NCI-H2196 (cell line): ENCODE measurements at regions not wholly inside any gene's neighbourhood (a gene's known extent, or its start where the extent isn't known, plus 50 kb on each side); places are given as distances from the start of the nearest gene placed in this dataset.

Source experiments
- DNase-seq: peaks from one replicate; lab custom pipeline; 2025; ENCODE audit not compliant: unreplicated experiment; lab: John Stamatoyannopoulos, UW

- DNase-seq, result no peak
These were observed 1250.9 kb upstream of the CELF2 start for GRCh38 chr10:9766762-9767161.

- no peak for DNase-seq
These were observed 1236.0 kb upstream of the CELF2 start for GRCh38 chr10:9781666-9782065.

DNA sequence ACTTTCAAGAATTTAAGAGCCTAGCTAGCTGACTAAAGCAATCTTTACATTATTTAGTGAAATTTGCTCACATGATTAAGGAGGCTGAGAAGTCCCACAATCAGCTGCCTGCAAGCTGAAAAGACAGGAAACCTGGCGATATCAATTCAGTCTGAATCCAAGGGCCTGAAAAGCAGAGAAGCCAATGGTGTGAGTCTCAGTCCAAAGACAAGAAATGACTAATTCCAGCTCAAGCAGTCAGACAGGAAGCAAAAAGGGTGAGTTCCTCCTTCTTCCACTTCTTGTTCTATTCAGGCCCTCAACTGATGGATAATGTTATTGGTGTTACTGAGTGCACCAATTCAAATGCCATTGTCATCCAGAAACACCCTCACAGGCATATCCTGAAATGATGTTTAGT, 1231.6 kb upstream of the CELF2 start:
- no peak for DNase-seq

DNA sequence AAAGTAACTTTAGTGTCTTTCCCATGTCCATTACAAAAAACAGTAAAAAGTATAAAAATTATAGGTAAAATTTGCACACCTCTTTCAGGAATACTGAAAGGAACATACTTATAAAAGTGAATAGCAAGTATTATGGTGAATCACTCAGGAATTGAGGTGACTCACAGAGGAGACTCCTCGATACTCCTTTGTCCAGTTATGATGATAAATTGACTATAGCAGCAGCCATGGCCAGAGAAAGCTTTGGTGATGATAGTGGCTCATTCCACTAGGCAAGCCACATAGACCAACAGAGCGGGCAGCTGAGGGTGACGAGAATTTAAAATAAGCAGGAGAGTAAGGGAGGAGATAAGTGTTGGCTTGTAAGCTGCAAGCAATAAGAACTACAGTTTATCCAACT, 1231.1 kb upstream of the CELF2 start:
- no peak for DNase-seq

GRCh38 chr10:9789996-9790395, 1227.7 kb upstream of the CELF2 start:
- DNase-seq, result no peak

DNA sequence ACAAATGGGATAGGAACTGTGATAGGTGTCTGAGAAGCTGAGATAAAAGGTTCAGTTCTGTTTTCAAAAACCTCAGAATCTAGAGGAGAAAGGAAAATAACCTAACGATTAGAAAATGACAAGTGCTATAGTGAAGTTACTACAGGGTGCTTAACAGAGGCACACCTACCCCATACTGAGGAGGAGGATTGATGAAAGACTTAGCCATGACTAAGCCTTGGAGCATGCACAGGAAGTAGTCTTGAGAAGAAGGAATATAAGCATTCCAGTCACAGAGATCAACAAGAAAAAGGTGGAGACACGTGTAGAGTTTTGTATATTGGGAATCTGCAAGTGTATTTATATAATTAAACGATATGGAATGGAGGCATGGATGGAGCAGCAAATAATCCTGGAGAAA, 1225.5 kb upstream of the CELF2 start:
- no peak for DNase-seq

DNA sequence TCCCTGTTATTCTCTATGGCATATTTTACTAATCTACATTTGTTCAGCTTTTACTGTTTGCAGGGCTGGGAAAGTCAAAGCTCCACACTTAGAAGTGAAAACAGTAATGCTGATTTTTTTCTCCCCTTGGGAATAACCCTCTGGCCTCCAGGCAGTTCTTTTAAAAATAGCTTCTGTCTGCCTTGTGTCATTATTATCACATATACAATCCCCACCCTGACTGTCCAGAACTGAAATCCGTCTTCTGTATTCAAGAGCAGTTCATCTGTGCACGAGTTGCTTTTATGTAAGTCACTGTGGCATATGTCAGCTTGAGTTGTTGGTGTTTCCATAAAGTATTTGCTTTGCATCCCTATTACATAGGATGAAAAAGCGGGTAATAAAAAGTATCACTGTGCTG, 1221.1 kb upstream of the CELF2 start:
- DNase-seq, result no peak

- no peak for DNase-seq
These were observed 1217.7 kb upstream of the CELF2 start for GRCh38 chr10:9800011-9800410.

DNA sequence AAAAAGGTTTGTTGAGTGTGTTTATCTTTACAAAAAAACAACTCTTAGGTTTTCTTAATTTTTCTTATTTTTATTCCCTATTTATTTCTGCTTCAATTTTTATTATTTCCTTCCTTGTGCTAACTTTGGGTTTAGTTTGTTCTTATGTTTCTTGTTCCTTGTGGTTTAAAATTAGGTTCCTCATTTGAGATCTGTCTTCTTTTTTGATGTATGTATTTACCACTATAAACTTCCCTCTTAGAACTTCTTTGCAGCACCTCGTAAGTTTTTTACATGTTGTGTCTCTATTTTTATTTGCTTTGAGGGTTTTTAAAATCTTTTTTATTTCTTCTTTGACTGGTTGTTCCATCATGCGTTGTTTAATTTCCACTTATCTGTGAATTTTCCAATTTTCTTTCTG, 1217.1 kb upstream of the CELF2 start:
- DNase-seq, result no peak

- DNase-seq, result no peak
These were observed 1209.8 kb upstream of the CELF2 start for GRCh38 chr10:9807846-9808245.

- DNase-seq, result no peak
These were observed 1206.1 kb upstream of the CELF2 start for GRCh38 chr10:9811601-9812000.

- no peak for DNase-seq
These were observed 1203.3 kb upstream of the CELF2 start for GRCh38 chr10:9814285-9814864.

GRCh38 chr10:9819756-9820494, 1197.7 kb upstream of the CELF2 start:
- no peak for DNase-seq

DNA sequence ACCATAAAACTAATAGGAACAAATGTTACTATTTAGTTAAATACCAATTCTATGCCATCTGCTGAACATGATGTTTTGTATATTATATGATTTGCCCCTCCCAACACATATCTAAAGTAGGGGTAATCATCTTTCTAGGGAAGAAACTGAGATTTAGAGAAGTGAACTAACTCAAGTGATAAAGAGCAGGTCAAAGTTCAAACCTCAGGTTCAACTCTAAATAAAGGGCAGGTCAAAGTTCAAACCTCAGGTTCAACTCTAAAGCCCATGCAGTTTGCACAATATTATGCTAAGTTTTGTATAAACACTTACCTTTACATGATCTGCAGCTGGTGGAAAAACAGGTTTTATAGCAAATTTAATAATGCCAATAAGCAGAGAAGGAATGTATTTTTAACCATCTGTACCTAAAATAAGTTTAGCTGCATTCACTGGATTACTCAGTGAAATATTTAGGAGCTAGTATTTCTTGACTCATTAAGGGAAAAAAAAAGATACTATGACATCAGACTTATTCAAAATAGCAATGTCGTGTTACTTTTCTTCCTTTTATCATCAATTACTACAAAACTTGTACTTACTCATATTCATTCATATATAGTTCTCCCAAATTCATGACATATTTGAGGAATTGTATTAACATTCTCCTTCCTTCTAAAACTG, 1194.3 kb upstream of the CELF2 start:
- no peak for DNase-seq

DNA sequence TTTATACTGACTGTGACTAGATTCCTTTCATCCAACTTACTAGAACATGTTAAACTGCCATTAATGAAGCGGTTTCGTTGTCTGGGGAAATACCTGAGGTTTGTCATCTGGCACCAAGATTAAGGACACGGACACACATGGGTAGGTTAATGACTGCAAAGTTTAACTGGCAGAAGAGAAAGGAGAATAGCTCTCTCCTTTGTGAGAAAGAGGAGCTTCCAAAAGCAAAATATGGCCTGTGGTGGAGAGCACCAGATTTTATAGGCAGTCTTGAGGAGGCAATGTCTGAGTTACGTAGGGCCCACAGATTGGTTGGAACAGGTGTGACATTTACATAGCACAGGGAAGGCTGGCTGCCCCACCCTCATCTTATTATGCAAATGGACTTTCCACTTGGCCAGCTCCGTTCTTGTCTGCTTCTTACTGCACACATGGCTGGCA, 1193.0 kb upstream of the CELF2 start:
- no peak for DNase-seq

DNA sequence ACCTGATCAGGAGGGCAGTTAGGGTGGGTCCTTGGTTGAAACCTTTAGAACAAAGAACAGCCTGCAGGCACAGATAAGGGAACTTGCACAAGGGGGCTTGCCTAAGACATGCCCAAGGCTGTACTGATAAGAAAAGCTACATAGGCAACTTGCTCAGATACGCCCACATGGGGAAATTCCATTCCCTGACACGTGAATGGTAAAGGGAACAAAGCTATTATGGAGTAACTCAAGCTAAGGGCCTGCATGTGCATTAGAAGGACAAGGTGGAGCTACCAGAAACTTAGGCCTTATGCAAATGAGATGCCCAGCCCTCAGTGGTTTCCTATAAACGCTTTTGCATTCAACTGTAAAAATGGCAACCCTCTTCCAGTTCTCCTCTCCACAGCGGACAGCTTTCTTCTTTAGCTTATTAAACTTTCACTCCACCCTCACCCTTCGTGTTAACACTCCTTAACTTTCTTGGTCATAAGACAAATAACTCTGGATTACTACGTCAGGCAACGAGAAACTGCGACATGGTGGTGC, 1192.1 kb upstream of the CELF2 start:
- no peak for DNase-seq

DNA sequence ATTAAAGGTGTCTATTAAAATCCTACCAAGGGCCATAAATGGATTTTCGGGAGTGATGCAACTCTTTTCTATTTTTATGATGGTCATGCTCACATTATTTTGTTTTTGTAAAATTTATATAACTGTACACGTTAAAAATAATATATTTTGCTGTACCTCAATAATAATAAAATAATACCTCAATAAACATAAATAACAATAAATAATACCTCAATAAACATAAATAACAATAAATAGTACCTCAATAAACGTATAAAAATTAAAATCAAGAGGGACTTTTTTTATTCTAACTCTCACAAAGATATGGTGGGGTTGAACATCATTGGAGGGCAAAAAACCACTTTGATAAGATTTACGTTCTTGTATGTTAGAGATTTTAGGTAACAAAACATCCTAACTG, 1189.6 kb upstream of the CELF2 start:
- no peak for DNase-seq

GRCh38 chr10:9833942-9834341, 1183.7 kb upstream of the CELF2 start:
- no peak for DNase-seq

DNA sequence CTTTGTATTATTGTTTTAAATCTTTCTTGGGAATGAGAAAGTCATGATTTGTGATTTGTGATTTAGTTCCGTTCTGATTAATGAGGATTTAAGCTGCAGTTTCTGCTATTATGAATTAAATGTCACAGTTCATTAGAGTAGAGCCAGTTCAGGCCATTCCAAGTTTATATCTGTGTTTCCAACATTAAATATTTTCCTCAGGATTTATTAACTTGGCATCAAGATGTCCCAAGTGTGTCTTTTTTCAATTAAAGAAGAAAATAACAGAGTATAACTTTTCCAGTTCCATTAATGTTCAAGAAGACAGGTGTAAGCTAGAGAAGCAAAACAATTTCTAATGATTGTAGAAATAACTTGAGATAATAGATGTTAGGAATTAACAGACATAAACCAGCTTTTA, 1183.2 kb upstream of the CELF2 start:
- no peak for DNase-seq

DNA sequence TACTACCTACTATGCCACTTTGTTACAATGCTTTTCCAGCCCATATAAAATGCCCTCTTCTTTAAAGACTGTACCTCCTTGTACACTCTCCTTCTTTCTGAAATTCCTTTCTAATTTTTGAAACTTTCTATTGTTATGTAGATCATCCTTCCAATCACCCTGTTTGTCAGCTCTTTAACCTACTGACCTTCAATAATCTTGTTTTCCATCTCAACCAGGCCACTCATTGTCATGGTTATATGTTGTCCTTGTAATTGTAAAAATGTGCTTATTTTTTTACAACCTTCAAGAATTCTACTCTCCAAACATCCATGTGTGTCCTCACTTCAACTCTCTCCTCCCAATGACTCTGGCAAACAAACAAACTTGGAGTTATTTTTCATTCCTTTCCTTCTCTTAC, 1172.6 kb upstream of the CELF2 start:
- DNase-seq, result no peak

DNA sequence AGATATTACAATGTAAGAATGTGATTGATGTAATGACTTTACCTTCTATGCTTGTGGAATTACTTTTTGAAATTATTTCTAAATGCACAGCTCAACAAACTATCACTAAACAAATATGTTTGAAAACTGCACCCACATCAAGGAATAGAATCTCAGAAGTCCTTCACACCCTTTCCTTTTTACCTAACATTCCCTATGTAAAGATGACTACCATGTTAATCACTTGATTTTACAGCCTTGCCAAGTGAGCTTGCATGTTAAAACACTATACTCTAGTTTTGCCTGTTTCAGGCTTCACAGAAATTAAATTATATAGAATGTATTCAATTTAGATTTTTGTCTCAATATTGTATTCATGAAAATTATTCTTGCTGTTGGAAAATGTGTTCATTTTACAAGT, 1169.4 kb upstream of the CELF2 start:
- DNase-seq, result no peak

DNA sequence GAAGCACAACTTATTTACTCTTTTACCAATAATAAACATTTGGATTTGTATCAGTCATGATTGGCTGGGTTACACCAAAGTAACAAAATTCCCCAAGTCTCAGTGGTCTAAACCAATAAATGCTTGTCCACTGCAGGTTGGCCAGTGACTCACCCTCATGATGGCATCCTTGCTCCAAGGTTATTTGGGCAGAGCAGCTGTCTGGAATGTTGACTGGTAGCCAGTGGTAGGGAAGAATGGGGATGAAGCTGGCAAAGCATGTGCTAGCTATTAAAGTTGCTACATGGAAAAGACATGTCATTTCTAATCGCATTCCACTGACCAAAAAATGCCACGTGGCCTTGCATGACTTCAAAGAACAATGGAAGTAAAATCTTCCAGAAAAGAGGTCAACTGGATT, 1168.7 kb upstream of the CELF2 start:
- DNase-seq, result no peak
